Inflammatory macrophage (primary cell): ENCODE measurements at regions not wholly inside any gene's neighbourhood (a gene's known extent, or its start where the extent isn't known, plus 50 kb on each side); places are given as distances from the start of the nearest gene placed in this dataset.

Experiments
- DNase-seq, 2 donors: peaks; one replicate each; pipeline ENCODE4 v3.0.0-alpha.2; 2020 to 2022

GRCh38 chr10:3424111-3424851 is 251.7 kb upstream of the PITRM1 start:
- DNase-seq = peak; percentile 53 to 61

DNA sequence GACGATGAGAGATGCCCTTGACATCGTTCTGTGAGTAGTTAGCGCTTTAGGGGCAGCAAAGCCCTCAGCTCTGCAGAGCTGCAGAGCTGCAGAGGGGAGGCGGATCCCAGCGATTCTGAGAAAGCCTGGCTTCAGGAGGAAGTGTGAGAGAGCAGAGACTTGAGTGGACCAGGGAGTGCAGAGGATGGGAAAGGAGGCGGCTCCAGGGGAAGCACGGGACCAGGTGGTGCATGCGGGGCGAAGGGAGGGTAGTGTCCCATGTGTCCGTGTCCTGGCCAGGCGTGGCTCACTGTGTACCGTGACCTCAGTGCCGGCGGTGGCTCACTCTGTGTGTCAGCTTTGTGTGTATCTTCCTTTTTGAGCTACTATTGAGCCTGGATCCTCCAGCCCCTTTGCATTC is 250.8 kb upstream of the PITRM1 start:
- no peak for DNase-seq

DNA sequence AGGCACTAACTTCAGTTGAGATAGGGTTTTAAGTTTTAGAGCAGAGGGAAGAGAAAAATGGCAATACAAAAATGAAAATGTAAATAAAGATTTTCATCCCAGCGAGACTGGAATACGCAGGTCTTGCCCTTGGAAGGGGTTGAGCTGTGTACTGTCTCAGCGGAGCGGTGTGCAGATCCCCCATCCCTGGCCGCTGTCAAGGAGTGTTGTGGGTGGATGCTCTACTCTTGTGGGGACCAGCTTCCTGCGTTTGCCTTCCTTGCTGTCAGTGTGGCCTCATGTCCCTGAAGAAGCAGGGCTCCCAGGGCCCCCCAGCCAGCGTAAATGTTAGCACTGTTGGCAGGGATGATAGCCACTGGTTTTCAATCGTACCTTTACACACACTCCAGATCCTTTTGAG is 249.7 kb upstream of the PITRM1 start:
- no peak for DNase-seq

DNA sequence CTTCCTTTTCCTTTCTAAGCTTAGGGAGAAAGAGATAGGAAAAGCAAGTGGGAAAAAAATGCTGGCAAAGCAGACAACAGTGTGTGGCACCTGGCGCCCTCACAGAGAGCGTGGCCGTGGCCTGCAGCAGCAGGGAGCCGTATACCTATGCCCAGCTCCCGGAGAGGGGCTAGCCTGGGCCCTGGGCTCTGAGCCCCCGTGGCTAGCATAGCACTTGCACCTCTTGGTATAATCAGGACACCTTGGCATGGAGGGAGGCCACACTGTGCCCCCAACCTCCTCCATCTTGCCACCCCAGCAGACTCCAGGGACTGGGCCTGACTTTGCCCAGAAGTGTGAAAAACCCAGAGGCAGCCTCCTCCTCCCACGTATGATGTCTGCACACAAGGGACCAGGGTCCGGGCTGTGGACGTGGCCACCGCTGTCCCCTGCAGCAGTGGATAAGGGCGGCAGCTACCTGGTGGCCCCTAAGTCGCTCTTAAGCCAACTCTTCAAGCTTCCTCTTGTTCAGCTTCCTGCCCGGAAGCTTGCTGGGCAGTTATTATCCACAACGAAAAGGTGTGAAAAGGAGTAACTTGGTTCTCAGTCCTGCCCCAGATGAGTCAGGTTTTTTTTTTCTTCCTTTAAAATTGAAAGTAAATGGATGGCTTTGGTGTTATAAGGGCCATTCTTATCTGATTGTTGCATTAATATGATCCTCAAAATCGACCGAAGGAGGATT is 249.1 kb upstream of the PITRM1 start:
- DNase-seq = no peak

DNA sequence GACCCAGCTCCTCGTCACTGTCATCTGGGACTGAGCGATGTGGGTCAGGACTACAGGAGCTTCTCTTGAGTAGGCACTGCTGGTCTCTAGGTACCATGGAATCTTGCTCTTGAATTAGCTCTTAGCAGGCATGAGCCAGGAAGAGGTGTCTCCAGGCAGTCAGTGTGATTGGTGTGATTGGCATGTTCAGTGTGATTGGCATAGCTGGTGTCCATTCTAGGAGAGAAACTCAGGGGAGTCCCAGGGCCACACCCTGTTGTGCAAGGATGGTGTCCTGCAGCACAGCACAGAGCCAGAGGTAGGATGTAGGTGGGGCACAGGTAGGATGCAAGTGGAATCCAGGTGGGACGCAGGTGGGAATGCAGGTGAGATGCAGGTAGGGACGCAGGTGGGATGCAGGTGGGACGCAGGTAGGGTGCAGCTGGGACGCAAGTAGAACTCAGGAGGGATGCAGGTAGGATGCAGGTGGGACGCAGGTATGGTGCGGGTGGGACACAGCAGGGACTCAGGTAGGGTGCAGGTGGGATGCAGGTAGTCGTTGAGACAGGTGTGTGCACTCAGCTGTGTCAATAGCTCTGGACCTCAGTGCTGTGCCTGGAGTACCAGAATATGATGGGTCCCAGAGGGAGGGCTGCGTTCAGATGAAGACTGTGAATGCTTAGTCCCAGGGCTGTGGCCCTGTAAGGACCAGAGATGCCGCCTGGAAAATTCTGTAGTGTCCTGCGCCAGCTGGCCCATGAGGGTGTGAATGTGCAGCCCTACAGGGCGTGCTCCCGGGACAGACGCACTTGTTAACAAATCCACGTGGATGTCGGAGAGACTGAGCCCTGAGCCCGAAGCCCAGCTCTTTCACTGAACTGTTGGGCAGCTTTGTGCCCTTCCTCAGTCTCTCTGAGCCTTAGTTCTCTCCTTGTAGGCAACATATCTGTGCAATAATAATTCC is 248.2 kb upstream of the PITRM1 start:
- no peak for DNase-seq

- no peak for DNase-seq
Observed at GRCh38 chr10:3419719-3420495, 247.3 kb upstream of the PITRM1 start.

GRCh38 chr10:3418926-3419325 is 246.3 kb upstream of the PITRM1 start:
- no peak for DNase-seq

DNA sequence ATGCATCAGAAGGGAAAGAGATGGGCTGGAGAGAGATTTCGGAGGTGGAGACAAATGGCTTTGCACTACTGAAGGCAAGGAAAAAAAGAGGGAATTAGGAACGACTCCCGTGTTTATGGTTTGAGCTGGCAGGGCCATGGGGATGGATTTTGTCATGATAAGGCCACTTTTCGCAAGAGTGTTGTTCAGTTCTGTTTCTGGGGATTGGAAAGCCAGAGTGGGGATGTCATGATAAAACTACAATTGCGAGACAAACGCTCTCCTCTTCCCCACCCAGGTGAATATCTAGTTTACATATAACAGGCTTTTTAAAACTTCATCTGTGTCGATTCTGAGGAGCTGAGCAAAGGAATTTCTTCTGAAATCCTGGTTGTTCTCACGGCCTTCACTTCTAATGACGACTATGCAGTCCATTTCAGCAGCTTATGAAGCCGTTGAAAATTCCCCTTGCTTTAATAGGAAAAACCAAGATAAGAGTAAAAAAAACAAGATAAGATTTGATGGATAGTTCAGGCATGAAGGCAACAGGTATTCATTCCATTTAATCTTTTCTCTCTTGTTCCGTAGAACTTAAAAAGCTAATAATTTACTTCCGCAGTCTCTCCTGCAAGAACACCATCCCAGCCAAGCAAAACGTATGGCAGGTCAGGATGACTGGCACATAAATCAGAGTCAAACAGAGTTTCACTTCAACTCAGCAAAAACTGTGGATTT is 245.6 kb upstream of the PITRM1 start:
- DNase-seq = no peak

- no peak for DNase-seq
Observed at GRCh38 chr10:3417096-3417495, 244.5 kb upstream of the PITRM1 start.

- DNase-seq = no peak
Observed at GRCh38 chr10:3415878-3416605, 243.5 kb upstream of the PITRM1 start.

GRCh38 chr10:3415038-3415736 is 242.6 kb upstream of the PITRM1 start:
- DNase-seq = no peak

DNA sequence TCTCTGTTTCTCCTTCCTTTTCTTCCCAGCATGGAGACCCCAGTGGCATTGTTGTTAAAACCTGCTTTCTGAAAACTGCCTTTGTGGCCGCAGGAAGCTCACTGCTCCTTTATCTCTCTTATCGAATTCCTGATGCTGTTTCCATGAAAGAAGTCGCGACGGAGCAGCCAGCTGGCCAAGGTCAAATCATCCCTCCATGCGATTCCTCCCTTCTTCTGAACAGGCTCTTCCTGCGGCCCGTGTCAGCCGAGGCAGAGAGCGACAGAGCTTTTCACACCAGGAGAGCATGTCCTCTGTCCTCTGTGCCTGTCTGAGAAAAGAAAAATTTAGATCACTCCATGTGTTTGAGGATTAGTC is 242.1 kb upstream of the PITRM1 start:
- DNase-seq = no peak

DNA sequence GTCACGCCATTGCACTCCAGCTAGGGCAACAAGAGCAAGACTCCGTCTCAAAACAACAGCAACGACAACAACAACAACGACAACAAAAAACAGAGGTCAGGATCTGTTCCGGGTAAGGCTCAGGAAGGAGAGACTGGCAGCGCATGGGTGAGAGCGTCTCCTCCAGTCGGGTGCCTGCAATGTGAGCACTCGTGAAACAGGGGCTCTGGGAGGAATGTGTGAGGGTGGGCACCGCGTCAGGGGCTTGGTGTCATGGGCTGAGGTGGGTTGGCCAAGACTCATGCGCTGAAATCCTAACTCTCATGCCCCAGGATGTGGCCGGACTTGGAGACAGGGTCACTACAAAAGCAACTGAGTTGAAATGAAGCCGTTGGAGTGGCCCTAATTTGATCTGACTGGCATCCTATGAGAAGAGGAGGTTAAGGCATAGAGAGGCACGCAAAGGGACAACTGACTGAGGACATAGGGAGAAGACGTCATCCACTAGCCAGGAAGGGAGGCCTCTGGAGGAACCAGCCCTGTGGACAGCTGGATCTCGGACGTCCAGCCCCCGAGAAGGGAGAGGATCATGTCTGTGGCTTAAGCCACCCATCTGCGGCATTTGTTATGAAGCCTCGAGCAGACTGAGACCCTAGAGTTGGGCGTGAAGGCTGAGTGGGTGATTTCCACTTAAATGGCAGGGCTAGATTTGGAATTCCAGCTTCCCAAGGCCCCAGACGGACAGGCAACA is 241.5 kb upstream of the PITRM1 start:
- DNase-seq = no peak

- DNase-seq = no peak
Observed at GRCh38 chr10:3412646-3413045, 240.1 kb upstream of the PITRM1 start.

DNA sequence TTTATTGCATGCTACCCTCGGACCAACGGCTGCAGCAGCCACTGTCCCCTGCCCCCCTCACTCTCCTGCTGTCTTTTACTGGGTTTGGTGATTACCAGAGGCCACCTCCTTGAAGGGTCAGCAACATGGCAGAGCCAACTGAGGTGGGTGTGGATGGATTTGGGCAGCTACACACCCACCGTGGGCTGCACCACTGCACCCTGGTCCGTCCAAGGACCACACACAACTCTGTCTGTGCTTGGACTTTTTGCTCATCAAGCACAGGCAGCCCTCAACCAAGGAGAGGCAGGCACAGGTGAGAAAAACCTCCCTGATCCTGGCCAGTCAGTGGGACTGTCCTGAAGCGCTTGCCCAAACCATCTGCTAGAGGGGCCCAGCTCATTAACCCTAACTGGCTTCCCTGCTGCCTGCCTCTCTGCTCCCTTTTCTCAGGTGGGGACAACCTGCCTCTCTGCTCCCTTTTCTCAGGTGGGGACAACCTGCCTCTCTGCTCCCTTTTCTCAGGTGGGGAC is 239.5 kb upstream of the PITRM1 start:
- no peak for DNase-seq

- no peak for DNase-seq
Observed at GRCh38 chr10:3411044-3411443, 238.5 kb upstream of the PITRM1 start.

GRCh38 chr10:3409928-3410327 is 237.3 kb upstream of the PITRM1 start:
- no peak for DNase-seq

GRCh38 chr10:3408603-3409365 is 236.2 kb upstream of the PITRM1 start:
- DNase-seq = no peak

- no peak for DNase-seq
Observed at GRCh38 chr10:3407208-3407607, 234.6 kb upstream of the PITRM1 start.
